ENCODE measurements at regions not wholly inside any gene's neighbourhood (a gene's known extent, or its start where the extent isn't known, plus 50 kb on each side); places are given as distances from the start of the nearest gene placed in this dataset.

- Histone ChIP-seq H3K27me3 (ENCODE audit: low read length) (no peaks in the 10 kb centered on the region), H3K4me1 (ENCODE audit: low read length) (no peaks in the 10 kb centered on the region), H3K9me3 (ENCODE audit: low read length) (peaks cover 9% of the 10 kb centered on the region; the same call in 1 of the 2 replicates), H3K4me2 (ENCODE audit: low read depth, low read length, poor library complexity, severe bottlenecking) (no peak overlapping the region), H3K27ac (ENCODE audit: low read length) (no peak overlapping the region), H4K20me1 (ENCODE audit: insufficient read depth, low read depth, low read length) (no peaks in the 10 kb centered on the region), H3K79me2 (ENCODE audit: low read length) (no peaks in the 10 kb centered on the region), H3K9me2 (replicated peaks; ENCODE audit: insufficient read depth, low read length) (no peaks in the 10 kb centered on the region), H3K4me3 (ENCODE audit: low read length) (no peak overlapping the region), H3K36me3 (ENCODE audit: insufficient read depth, low read length) (no peaks in the 10 kb centered on the region), H3K9ac (ENCODE audit: low read length) (no peak overlapping the region), H2AFZ (ENCODE audit: low read length) (no peak overlapping the region)
- DNase-seq, result no peak
Observed at GRCh38 chr4:136000246-136000645, 1532.0 kb downstream of the PCDH18 start.

- no peak overlapping the region for H3K4me2 ChIP-seq (ENCODE audit: low read depth, low read length, poor library complexity, severe bottlenecking)
- H4K20me1 ChIP-seq (ENCODE audit: insufficient read depth, low read depth, low read length), result no peaks in the 10 kb centered on the region
- no peaks in the 10 kb centered on the region for H3K9me2 ChIP-seq (replicated peaks; ENCODE audit: insufficient read depth, low read length)
- no peaks in the 10 kb centered on the region for H3K36me3 ChIP-seq (ENCODE audit: insufficient read depth, low read length)
- no peak overlapping the region for H3K9ac ChIP-seq (ENCODE audit: low read length)
- H3K9me3 ChIP-seq (ENCODE audit: low read length), result peaks cover 20% of the 10 kb centered on the region
- no peak overlapping the region for H3K27ac ChIP-seq (ENCODE audit: low read length)
- DNase-seq, result no peak
- no peaks in the 10 kb centered on the region for H3K4me1 ChIP-seq (ENCODE audit: low read length)
- no peaks in the 10 kb centered on the region for H3K27me3 ChIP-seq (ENCODE audit: low read length)
- no peak overlapping the region for H3K4me3 ChIP-seq (ENCODE audit: low read length)
- H2AFZ ChIP-seq (ENCODE audit: low read length), result no peak overlapping the region
- H3K79me2 ChIP-seq (ENCODE audit: low read length), result no peaks in the 10 kb centered on the region
Observed at GRCh38 chr4:135994360-135994759, 1537.9 kb downstream of the PCDH18 start.

- no peaks in the 10 kb centered on the region for H3K27me3 ChIP-seq (ENCODE audit: low read length)
- H3K4me2 ChIP-seq (ENCODE audit: low read depth, low read length, poor library complexity, severe bottlenecking), result no peak overlapping the region
- DNase-seq, result no peak
- no peak overlapping the region for H3K9ac ChIP-seq (ENCODE audit: low read length)
- H3K4me3 ChIP-seq (ENCODE audit: low read length), result no peak overlapping the region
- H3K27ac ChIP-seq (ENCODE audit: low read length), result no peak overlapping the region
- peaks cover 14% of the 10 kb centered on the region for H3K9me3 ChIP-seq (ENCODE audit: low read length)
- no peaks in the 10 kb centered on the region for H3K9me2 ChIP-seq (replicated peaks; ENCODE audit: insufficient read depth, low read length)
- no peaks in the 10 kb centered on the region for H3K79me2 ChIP-seq (ENCODE audit: low read length)
- H2AFZ ChIP-seq (ENCODE audit: low read length), result no peak overlapping the region
- H3K36me3 ChIP-seq (ENCODE audit: insufficient read depth, low read length), result no peaks in the 10 kb centered on the region
- H3K4me1 ChIP-seq (ENCODE audit: low read length), result no peaks in the 10 kb centered on the region
- no peaks in the 10 kb centered on the region for H4K20me1 ChIP-seq (ENCODE audit: insufficient read depth, low read depth, low read length)
Observed at GRCh38 chr4:135976860-135977259, 1555.4 kb downstream of the PCDH18 start.

GRCh38 chr4:135966936-135967335, 1565.4 kb downstream of the PCDH18 start:
- H3K4me2 ChIP-seq (ENCODE audit: low read depth, low read length, poor library complexity, severe bottlenecking), result no peak overlapping the region
- H3K27ac ChIP-seq (ENCODE audit: low read length), result no peak overlapping the region
- H3K9me2 ChIP-seq (replicated peaks; ENCODE audit: insufficient read depth, low read length), result no peaks in the 10 kb centered on the region
- H3K4me1 ChIP-seq (ENCODE audit: low read length), result no peaks in the 10 kb centered on the region
- no peaks in the 10 kb centered on the region for H4K20me1 ChIP-seq (ENCODE audit: insufficient read depth, low read depth, low read length)
- no peak for DNase-seq
- no peak overlapping the region for H2AFZ ChIP-seq (ENCODE audit: low read length)
- peaks cover 13% of the 10 kb centered on the region for H3K9me3 ChIP-seq (ENCODE audit: low read length)
- no peak overlapping the region for H3K4me3 ChIP-seq (ENCODE audit: low read length)
- H3K27me3 ChIP-seq (ENCODE audit: low read length), result no peaks in the 10 kb centered on the region
- H3K9ac ChIP-seq (ENCODE audit: low read length), result no peak overlapping the region
- H3K36me3 ChIP-seq (ENCODE audit: insufficient read depth, low read length), result no peaks in the 10 kb centered on the region
- no peaks in the 10 kb centered on the region for H3K79me2 ChIP-seq (ENCODE audit: low read length)

GRCh38 chr4:135963009-135963408, 1569.3 kb downstream of the PCDH18 start:
- Histone ChIP-seq H3K36me3 (ENCODE audit: insufficient read depth, low read length) (no peaks in the 10 kb centered on the region), H2AFZ (ENCODE audit: low read length) (no peak overlapping the region), H3K27ac (ENCODE audit: low read length) (no peak overlapping the region), H4K20me1 (ENCODE audit: insufficient read depth, low read depth, low read length) (no peaks in the 10 kb centered on the region), H3K79me2 (ENCODE audit: low read length) (no peaks in the 10 kb centered on the region), H3K9ac (ENCODE audit: low read length) (no peak overlapping the region), H3K9me3 (ENCODE audit: low read length) (peaks cover 15% of the 10 kb centered on the region), H3K9me2 (replicated peaks; ENCODE audit: insufficient read depth, low read length) (no peaks in the 10 kb centered on the region), H3K4me3 (ENCODE audit: low read length) (no peak overlapping the region), H3K27me3 (ENCODE audit: low read length) (no peaks in the 10 kb centered on the region), H3K4me2 (ENCODE audit: low read depth, low read length, poor library complexity, severe bottlenecking) (no peak overlapping the region), H3K4me1 (ENCODE audit: low read length) (no peaks in the 10 kb centered on the region)
- DNase-seq, result no peak

GRCh38 chr4:135949931-135950330, 1582.4 kb downstream of the PCDH18 start:
- Histone ChIP-seq H3K4me3 (ENCODE audit: low read length) (no peak overlapping the region), H3K27ac (ENCODE audit: low read length) (no peak overlapping the region), H3K9ac (ENCODE audit: low read length) (no peak overlapping the region), H4K20me1 (ENCODE audit: insufficient read depth, low read depth, low read length) (no peaks in the 10 kb centered on the region), H3K79me2 (ENCODE audit: low read length) (no peaks in the 10 kb centered on the region), H3K9me3 (ENCODE audit: low read length) (peaks cover 22% of the 10 kb centered on the region), H3K9me2 (replicated peaks; ENCODE audit: insufficient read depth, low read length) (no peaks in the 10 kb centered on the region), H3K4me2 (ENCODE audit: low read depth, low read length, poor library complexity, severe bottlenecking) (no peak overlapping the region), H3K4me1 (ENCODE audit: low read length) (no peaks in the 10 kb centered on the region), H2AFZ (ENCODE audit: low read length) (no peak overlapping the region), H3K27me3 (ENCODE audit: low read length) (no peaks in the 10 kb centered on the region), H3K36me3 (ENCODE audit: insufficient read depth, low read length) (no peaks in the 10 kb centered on the region)
- DNase-seq, result no peak

- no peak overlapping the region for H3K9ac ChIP-seq (ENCODE audit: low read length)
Observed at GRCh38 chr4:135948797-135949196, 1583.5 kb downstream of the PCDH18 start.

GRCh38 chr4:135941671-135942070, 1590.6 kb downstream of the PCDH18 start:
- Histone ChIP-seq H3K4me2 (ENCODE audit: low read depth, low read length, poor library complexity, severe bottlenecking) (no peak overlapping the region), H3K4me3 (ENCODE audit: low read length) (no peak overlapping the region), H3K9me2 (replicated peaks; ENCODE audit: insufficient read depth, low read length) (no peaks in the 10 kb centered on the region), H3K27ac (ENCODE audit: low read length) (no peak overlapping the region), H4K20me1 (ENCODE audit: insufficient read depth, low read depth, low read length) (no peaks in the 10 kb centered on the region), H3K4me1 (ENCODE audit: low read length) (no peaks in the 10 kb centered on the region), H3K79me2 (ENCODE audit: low read length) (no peaks in the 10 kb centered on the region), H3K36me3 (ENCODE audit: insufficient read depth, low read length) (no peaks in the 10 kb centered on the region), H2AFZ (ENCODE audit: low read length) (no peak overlapping the region), H3K9ac (ENCODE audit: low read length) (no peak overlapping the region), H3K27me3 (ENCODE audit: low read length) (no peaks in the 10 kb centered on the region), H3K9me3 (ENCODE audit: low read length) (peaks cover 8% of the 10 kb centered on the region; the same call in 1 of the 2 replicates)
- DNase-seq, result no peak

More at GRCh38 chr4:135948797-135949196, 1583.5 kb downstream of the PCDH18 start:
- no peaks in the 10 kb centered on the region for H3K27me3 ChIP-seq (ENCODE audit: low read length)
- peaks cover 14% of the 10 kb centered on the region for H3K9me3 ChIP-seq (ENCODE audit: low read length)
- H3K9me2 ChIP-seq (replicated peaks; ENCODE audit: insufficient read depth, low read length), result no peaks in the 10 kb centered on the region
- no peak overlapping the region for H2AFZ ChIP-seq (ENCODE audit: low read length)
- H3K4me3 ChIP-seq (ENCODE audit: low read length), result no peak overlapping the region
- no peaks in the 10 kb centered on the region for H4K20me1 ChIP-seq (ENCODE audit: insufficient read depth, low read depth, low read length)
- no peaks in the 10 kb centered on the region for H3K4me1 ChIP-seq (ENCODE audit: low read length)
- no peak overlapping the region for H3K27ac ChIP-seq (ENCODE audit: low read length)
- no peak for DNase-seq
- no peak overlapping the region for H3K4me2 ChIP-seq (ENCODE audit: low read depth, low read length, poor library complexity, severe bottlenecking)
- no peaks in the 10 kb centered on the region for H3K36me3 ChIP-seq (ENCODE audit: insufficient read depth, low read length)
- H3K79me2 ChIP-seq (ENCODE audit: low read length), result no peaks in the 10 kb centered on the region

GRCh38 chr4:135934026-135934425, 1598.3 kb downstream of the PCDH18 start:
- Histone ChIP-seq H3K27ac (ENCODE audit: low read length) (no peak overlapping the region), H2AFZ (ENCODE audit: low read length) (no peak overlapping the region), H3K4me2 (ENCODE audit: low read depth, low read length, poor library complexity, severe bottlenecking) (no peak overlapping the region), H3K36me3 (ENCODE audit: insufficient read depth, low read length) (no peaks in the 10 kb centered on the region), H3K79me2 (ENCODE audit: low read length) (no peaks in the 10 kb centered on the region), H3K27me3 (ENCODE audit: low read length) (no peaks in the 10 kb centered on the region), H3K9ac (ENCODE audit: low read length) (no peak overlapping the region), H3K9me2 (replicated peaks; ENCODE audit: insufficient read depth, low read length) (no peaks in the 10 kb centered on the region), H3K4me1 (ENCODE audit: low read length) (no peaks in the 10 kb centered on the region), H3K4me3 (ENCODE audit: low read length) (no peak overlapping the region), H4K20me1 (ENCODE audit: insufficient read depth, low read depth, low read length) (no peaks in the 10 kb centered on the region), H3K9me3 (ENCODE audit: low read length) (peaks cover 6% of the 10 kb centered on the region)
- DNase-seq, result no peak
